ENCODE measurements at regions not wholly inside any gene's neighbourhood (a gene's known extent, or its start where the extent isn't known, plus 50 kb on each side); places are given as distances from the start of the nearest gene placed in this dataset.

DNA sequence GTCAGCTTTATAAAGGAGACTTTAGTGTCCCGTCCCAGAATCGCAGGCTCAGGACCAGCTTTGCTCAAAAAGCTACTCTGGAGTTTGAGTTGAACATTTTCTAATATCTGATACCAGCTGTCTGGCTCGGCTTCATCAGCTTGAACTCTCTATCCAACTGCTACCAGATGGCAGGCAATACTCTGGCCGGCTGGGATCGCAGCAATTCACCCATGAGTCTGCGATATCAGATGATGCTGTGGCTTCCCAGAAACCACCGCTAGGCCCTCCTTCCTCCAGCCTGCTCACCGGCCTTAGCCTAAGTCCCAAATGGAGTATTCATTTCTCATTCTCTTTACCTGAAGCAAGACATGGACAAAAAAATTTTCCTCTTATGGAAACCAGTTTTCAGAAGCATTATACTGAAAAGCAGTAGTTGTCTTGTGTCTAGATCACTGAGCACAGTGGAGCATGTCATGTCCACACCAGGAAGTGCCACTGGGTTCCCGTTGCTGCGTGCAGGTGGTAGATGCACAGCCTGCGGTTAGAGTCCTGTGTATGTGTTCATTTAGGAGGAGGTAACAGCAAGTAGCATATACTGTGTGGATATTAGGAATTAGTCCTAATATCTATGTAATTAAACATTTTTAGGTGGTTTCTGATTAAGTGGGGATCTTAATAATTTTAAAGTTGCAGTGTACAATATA is 162.0 kb upstream of the SOX11 start:
- DNase-seq (ENCODE audit: low read depth, low spot score), result no peak

DNA sequence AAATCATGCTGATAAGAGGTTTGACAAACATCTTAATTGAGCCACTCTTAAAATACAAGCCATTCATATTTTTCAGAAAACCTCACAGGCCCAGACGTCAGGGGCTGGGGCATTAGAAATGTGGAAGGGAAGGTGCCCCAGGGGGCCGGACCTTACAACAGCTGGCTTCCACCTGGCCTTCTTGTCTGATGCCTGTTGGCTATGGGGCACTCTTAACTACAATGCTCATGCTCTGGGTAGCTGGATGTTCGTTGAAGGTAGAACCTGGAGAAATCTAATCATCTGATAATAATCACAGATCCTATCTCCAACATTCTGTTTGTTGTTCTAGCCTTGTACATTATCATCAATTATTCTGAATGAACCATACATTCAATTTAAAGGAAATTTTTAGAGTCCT is 156.9 kb upstream of the SOX11 start:
- no peak for DNase-seq (ENCODE audit: low read depth, low spot score)

DNA sequence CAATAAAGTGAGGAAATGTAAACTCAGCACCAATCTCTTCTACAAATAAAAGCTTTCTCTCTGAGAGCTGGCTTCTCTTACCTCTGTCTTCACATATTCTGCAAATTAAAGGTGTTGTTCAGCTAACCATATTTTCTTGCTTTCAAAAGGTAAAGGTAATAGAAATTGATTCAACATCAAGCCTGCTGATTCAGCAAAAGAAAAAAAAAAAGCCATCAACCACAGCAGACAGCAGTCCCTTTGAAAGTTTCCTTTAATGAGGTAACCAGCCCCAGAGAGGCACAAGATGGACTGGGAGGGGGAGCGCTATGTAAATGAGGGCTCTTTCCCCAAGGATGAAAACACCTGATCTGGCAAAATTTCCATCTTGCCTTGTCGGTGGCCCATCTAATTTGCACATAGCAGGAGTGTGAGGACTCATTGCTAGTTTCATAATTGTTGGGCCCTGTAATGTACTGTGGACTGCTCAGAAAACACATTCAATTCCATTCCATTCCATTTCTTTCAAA is 154.9 kb upstream of the SOX11 start:
- DNase-seq (ENCODE audit: low read depth, low spot score), result no peak

DNA sequence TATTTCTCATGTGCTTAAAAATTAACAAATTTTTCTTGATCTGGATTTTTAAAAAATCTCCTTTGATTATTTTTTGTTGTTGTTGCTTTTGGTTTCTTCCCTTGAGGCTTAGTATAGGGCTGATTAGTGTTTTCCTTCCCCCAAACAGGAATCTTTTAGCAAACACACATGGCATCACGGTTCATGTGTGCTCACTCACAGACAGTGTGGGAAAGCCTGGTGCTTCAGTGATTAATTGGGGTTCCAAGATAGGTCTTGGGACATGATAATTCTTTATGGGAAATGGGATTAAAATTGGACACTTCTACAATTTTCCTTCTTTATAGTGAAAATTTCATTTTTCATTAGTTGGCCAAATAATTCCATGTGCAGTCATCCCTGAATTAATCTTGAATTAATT is 153.9 kb upstream of the SOX11 start:
- DNase-seq (ENCODE audit: low read depth, low spot score), result no peak

DNA sequence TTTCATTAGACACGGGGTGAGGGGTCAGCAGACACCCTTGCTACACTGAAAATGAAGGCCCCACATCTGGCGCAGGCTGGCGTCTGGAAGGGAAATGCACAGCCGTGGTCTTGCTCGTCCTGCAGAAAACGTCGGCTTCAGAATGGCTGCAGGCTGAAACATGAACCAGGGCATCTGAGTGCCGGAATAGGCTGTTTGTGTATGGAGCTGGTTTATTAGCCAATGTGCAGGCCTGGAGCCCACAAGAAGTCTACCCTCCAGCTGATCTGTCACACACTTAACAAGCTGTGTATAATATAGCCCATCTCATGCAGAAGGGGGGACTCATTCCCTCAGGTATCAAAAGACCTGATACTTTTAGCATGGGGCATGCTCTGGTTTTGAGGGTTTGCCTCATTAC is 153.4 kb upstream of the SOX11 start:
- no peak for DNase-seq (ENCODE audit: low read depth, low spot score)

DNA sequence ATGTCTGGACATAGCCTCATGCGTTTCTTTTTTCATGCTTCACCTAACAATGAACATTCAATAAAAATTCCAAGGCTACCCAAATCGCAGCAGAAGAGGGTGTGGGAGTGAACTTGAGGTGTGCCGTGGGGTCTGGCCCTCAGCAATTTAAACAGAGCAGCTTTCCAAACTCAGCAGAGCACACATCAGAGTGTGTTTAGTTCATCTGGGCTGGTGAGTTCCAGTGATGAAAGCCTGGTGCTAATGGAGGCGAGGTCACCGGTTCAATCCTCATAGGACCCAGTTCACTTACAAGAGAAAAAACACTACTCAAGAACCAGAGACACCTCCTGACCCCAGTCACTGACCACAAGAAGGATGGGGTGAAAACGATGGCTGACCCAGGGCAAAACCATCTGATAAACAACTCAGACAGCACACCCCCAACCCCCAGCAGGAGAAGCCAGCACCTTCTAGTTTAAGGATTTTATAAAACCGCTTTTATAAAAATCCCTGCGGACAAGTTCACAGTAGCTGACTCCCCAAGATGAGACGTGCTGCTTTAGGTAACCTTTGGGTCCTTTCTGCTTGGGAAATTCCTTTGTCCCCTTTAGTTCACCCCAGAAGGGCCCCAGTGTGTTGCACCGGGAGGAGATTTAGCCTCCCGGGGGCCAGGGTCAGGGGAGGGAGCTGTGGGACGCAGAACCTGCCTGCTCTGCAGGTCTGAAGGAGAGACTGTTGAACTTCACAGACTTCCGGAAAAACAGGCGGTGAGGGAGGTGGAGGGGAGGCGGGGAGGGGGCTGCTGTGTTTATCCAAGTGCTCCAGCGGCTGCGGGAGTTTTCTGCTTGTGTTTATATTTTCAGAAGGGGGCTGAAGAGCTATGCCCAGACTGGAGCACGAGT is 152.7 kb upstream of the SOX11 start:
- peak; percentile 59 for DNase-seq (ENCODE audit: low read depth, low spot score)

DNA sequence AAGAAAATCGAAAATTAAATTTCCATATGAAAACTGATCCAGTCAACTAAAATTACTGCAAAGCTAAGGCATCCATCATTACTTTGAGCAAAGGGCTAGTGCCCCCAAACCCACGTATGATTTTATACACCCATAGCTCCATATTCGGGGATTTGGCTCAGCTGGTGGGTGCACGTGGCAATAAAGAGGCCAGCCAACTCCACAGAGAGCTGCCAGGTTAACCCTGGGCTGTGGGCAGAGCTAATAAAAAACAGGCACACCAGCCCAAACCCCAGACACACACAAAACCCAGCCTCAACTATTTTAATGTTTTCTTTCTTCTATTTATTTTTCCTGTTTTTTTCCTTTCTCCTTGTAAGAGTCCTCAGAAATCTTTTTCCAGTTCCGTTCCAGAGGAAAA is 151.3 kb upstream of the SOX11 start:
- no peak for DNase-seq (ENCODE audit: low read depth, low spot score)

DNA sequence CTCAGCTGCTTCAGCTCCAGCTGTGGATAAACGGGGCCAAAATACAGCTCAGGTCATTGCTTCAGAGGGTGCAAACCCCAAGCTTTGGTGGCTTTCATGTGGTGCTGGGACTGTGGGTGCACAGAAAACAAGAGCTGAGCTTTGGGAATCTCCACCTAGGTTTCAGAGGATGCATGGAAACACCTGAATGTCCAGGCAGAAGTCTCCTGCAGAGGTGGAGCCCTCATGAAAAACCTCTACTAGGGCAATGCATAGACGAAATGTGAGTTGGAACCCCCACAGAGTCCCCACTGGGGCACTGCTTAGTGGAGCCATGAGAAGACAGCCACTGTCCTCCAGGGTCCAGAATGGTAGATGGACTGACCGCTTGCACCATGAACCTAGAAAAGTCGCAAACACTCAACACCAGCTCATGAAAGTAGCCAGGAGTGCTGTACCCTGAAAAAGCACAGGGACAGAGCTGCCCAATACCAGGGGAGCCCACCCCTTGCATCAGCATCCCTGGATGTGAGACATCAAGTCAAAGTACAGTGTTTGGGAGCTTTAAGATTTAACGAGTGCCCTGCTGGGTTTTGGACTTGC is 147.9 kb upstream of the SOX11 start:
- no peak for DNase-seq (ENCODE audit: low read depth, low spot score)

DNA sequence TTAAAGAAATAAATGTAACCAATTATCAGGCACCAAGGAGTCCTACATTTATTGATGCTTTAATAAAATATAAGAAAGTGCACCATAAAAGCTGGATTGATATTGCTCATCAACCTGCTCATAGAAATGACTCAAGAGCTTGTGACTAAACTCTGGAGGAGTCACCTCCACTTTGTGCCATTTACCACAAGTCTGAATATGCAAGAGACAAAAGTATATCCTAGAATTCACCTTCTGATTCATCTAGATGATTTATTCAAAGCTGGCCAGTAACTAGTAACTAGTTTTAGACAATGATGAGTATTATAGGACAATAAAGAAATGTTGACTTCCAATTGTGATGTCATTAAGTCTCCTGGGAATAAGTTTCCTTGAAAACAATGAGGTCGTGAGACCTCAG is 146.0 kb upstream of the SOX11 start:
- DNase-seq (ENCODE audit: low read depth, low spot score), result no peak

DNA sequence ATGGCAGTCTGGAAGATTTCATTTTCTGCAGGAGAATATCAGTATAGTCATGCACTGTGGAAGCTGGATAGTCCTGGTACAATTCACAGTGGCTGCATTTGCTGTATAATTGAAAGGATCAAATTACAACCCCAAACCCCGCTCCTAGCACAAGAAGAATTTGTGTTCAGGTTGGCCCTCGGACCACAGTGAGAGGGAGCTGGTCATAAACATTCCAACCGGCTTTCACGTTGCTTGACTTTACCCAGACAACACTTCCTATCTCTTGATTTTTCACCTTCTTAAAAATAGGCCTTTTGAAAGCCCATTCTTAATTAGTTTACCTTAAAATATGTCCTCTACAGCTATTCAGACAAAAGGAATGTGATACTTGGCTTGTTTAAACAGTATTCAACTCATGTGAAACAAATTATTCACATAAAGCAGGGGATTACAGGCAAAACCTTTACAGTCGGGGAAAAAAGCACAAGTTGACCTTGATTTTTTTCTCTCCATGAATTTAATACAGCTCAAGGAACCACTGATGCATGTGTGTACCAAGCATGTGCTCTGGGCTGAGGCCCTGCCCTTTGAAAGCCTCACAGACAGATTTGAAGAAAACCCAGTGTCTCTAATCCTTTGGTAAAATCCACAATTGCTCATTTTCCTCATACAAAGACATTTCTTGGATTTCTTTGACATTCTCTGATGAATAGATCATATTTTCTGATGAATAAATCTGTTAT is 143.0 kb upstream of the SOX11 start:
- DNase-seq (ENCODE audit: low read depth, low spot score), result no peak

DNA sequence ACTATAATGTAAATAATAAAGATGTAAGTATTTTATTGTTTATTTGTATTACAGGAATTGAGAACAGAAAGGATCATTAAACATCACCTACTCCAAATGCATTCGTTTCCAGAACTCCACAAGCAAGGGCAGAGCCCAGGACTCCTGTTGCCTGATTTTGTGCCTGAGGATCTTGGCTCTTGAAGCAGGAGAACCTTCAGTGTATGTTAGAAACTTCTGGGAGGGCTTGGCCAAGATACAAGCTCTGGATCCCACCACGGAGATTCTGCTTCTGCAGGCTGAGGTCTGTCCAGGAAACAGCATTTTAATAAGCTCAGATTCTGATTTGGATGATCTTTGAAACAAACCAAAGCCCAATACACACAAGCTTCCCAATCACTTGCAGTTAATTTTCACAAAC is 142.4 kb upstream of the SOX11 start:
- no peak for DNase-seq (ENCODE audit: low read depth, low spot score)

DNA sequence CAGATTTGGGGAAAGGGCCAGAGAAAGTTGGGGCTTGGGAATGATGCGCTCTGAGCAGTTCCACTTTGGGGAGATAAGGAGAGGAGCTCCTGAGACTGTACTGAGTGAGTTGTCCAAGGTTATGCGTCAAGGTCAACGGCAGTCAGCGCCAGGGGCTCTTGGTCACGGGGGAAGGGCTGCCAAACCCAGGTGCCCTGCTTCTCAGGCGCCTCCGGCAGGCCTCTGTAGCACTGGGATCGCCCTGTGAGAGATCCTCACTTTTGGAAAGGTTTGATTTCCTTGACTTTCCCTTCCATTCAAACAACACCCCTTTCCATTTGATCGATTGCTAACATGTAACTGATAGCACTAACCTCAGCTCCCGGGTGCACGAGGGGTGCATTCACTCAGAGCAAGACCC is 136.5 kb upstream of the SOX11 start:
- DNase-seq (ENCODE audit: low read depth, low spot score), result no peak

DNA sequence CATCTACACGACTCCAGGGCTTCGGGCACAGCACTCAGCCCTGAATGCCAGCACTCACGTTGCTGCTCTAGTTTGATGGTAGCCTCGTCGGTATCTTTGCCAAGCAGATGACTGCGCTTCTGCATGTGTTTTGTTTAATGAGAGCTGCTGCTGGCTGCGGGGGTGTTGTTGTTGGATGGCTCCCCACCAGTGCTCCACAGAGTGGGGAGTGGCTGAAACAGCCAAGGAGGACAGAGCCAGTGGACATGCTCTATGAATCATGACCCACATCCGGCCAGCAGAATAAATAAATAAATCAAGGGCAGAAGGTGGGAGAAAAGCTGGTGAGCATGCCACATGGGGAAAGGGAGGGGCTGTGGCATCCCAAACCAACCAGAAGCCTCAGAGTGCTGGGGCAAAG is 131.2 kb upstream of the SOX11 start:
- DNase-seq (ENCODE audit: low read depth, low spot score), result peak; percentile 76

DNA sequence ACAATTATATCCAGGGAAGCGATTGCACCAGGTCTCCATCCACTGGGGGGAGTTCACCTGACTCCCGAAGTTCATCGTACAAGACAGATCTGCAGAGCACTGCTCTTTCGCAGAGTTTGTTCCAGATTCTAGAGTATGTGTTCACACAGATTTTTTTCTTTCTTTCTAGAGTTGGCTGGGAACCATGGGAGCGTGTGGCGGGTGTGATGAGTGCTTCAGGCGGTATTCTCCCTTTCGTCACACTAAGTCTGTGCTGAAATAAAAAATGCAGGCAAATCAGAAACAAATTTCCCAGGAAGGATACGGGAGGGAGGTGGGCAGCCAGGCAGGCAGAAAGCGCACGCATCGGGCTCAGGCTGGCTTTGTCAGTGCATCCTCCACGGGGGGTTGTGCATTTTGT is 129.8 kb upstream of the SOX11 start:
- DNase-seq (ENCODE audit: low read depth, low spot score), result no peak

DNA sequence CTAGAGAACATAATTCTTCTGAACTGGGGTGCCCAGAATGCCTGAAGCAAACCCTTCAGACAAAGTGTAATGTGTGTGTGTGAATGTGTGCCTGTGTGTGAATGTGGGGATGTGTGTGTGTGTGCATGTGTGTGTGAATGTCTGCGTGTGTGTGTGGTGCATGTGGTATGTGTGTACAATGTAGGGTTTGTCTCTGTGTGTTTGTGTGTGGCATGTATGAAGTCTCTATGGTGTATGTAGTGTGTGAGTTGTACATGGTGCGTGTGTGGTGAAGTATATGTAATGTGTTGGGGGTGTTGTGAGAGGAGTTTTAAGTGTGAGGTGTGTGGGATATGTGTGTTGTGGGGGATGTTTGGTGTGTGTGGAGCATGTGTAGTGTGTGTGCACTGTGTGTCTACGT is 129.3 kb upstream of the SOX11 start:
- DNase-seq (ENCODE audit: low read depth, low spot score), result no peak

DNA sequence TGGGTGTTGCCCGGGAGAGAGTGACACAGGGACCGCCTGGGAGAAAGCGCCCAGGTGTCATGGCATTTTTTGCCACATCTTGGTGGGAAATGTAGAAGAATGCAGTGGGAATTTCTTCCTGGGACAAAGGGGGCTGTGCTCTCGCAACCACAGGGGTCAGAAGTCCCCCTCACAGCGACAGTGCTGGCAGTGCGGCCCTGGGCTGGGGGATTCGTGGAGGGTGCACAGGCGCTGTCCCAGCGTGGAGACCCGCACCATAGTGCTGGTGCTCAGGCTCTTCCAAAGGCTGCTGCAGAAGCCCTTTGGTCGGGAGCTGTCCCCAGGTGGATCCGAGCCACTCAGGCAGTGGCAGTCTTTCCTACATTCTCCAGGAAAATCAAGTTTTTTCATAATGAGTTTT is 128.8 kb upstream of the SOX11 start:
- DNase-seq (ENCODE audit: low read depth, low spot score), result no peak

DNA sequence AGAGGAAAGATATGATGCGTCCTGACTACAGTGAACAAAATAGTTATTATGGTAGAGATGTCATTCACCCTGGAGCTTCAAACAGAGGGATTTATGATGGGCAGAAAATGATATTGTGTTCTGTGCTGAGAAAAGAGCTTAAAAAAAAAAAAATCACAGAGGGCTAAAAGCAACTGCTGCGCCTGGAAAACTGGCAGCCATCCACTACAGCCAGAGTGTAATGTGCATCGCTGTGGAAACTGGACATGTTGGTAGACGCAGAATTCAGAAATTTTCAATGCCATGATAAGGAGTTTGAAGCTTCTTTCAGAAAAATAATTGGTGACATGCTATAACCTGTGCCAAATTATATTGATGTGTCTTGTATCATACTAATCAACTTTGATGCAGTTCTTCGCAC is 122.9 kb upstream of the SOX11 start:
- no peak for DNase-seq (ENCODE audit: low read depth, low spot score)

DNA sequence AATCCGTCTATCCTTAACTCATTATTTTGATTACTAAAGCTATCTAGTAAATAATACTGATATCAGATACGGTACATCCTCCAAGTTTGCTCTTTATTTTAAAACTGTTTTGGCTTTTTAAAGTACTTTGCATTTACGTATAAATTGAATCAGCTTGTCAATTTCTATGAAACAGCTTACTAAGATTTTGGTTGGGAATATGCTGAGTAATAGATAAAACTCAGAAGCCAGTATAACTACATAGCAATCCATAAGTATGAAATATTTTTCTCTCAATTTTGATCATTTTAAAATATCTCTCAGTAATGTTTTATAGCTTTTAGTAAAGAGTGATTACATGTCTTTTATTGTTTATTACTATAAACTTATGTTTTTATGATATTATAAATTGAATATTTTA is 116.2 kb upstream of the SOX11 start:
- DNase-seq (ENCODE audit: low read depth, low spot score), result no peak

DNA sequence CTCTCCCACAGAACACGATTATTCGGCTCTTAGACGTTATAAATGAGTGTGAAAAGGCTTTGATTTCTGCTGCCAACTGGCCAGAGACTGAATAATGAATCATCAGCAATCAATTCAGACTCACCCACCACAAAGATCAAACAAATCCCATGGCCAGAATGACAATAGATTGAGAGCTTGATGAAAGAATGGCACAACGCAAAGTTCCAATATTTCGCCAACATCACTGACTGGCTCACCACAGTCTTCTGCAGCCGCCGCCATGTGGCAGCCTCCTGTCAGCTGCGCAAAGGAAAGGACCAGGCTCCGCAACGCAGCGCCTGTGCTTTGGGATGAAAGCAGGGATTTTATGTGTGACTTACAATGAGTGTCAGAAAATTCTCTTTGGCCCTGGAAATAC is 104.4 kb upstream of the SOX11 start:
- DNase-seq (ENCODE audit: low read depth, low spot score), result no peak

DNA sequence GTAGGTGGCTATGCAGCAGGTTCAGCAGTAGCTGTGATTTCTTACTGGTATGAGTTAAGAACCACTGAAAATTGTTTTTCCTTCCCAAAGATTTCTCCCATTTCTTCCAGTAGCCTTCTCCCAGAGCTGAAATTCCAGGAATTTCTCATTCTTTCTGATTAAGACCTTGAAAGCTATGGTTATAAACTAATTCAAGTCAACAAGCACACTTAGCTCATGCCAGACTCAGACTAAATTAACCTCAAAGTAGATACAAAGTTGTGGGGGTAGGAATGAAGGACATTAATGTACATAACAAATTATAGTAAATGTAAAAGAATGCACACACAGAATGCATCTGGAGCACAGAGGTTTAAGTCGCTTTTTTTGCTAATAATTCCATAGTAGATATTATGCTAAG is 103.6 kb upstream of the SOX11 start:
- no peak for DNase-seq (ENCODE audit: low read depth, low spot score)

DNA sequence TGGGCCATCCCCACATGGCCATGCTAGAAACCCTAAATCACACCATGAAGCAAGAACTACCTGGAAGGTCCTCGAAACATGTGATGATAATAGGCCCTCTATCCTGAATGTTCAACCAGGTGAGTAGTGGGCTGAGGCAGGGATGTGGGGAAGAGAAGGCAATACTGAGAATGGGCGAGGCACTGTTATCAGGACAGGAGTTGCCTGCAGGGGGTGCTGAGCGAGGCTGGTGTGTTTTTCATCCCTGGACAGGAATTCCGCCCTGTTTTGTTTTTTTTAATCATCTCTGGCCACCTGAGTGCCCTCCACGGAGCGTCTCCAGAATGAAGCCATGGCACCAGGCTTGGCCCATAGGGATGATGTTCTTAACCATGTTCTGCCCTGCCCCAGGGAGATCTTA is 103.0 kb upstream of the SOX11 start:
- DNase-seq (ENCODE audit: low read depth, low spot score), result no peak

DNA sequence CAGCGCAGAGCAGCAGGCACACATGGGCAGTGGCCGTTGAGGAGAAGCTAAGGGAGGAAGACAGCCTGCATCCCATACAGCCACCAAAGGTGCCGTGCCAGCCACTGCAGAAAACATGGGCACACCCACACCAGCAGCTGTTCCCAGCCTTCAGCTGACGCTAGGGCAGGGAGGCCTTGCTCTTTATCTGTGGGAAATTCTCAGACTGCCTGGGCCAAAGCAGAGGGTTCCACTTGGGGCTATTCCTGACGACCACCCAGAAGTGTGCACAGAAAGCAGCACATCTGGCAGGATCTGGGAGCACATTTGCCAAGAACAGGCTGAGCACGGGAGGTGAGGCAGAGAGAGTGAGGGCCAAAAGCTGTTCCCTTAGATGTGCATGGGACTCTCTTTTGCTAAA is 101.3 kb upstream of the SOX11 start:
- no peak for DNase-seq (ENCODE audit: low read depth, low spot score)

Measured in brain pericyte (primary cell).